ENCODE measurements at regions not wholly inside any gene's neighbourhood (a gene's known extent, or its start where the extent isn't known, plus 50 kb on each side); places are given as distances from the start of the nearest gene placed in this dataset.

DNA sequence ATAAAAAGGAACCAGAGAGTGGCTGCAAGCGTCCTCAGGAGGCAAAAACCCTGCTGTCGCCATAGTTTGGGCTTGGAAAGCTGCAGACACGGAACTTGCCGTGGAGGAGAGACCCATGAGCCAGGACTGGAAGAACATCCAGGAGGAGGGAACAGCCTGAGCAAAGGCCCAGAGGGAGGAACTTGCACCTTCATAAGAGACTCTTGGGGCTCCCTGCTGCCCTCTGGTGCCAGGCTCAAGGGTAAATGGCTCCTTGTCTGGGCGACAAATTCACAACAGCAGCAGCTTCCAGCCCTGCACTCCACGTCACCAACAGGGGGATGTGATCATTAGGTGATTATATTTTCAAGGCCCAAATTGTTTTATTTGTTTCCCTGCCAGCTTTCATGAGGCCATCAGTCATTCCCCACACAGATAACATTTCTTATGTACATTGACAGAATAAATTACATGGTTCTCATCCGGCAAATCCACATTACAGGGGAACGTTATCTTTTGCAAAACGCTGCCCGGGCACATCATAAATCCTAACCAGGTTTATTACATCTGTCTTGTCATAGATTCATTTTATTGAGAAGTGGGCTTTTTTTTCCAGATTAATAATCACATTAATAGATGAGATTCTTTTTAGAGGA, 143.0 kb upstream of the GRIK3 start:
- TF ChIP-seq CTCF (IDR thresholded peaks at IDR 0.05), result no peak
- ChIA-PET POLR2A (no interaction called here), CTCF (interaction anchor here (1.4 kb wide), 1 partner anchor 147 kb away, joined by 6 read pairs; no protein-coding TSS in a partner anchor)
- peaks cover 38% of the 10 kb centered on the region for H3K27me3 Mint-ChIP-seq
- H3K4me3 Mint-ChIP-seq, result no peak overlapping the region
- H3K4me1 Mint-ChIP-seq, result no peaks in the 10 kb centered on the region
- no peak overlapping the region for H3K27ac Mint-ChIP-seq
- intact Hi-C loops (cut with micrococcal nuclease), result no loop called here
- no peaks in the 10 kb centered on the region for H3K36me3 Mint-ChIP-seq (ENCODE audit: low read depth)
- DNase-seq (no peak), ATAC-seq (ENCODE audit: low read depth) (no peak)
- H3K9me3 Mint-ChIP-seq, result peaks cover under 1% of the 10 kb centered on the region

DNA sequence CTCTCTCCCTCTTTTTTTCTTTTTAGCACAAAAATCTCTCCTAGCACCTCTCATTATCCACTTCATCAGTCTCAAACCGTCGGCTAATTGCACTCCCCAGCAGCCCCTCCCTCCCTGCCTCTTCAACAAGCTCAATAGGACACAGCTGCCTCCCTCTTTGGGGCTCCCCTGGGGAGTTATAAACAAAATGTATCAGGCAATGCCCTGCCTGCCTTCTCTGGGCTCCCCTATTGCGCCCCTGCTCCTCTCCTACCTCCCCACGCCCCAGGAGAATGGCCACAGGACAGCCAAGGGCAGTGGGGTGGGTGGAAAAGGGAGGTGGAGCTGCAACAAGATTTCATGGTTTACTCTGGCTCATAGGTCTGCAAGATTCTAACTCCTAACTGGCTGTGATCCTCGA, 147.1 kb upstream of the GRIK3 start:
- Mint-ChIP-seq H3K4me1 (no peaks in the 10 kb centered on the region), H3K36me3 (ENCODE audit: low read depth) (no peaks in the 10 kb centered on the region), H3K27ac (no peak overlapping the region), H3K27me3 (peaks cover 38% of the 10 kb centered on the region), H3K9me3 (peaks cover 16% of the 10 kb centered on the region), H3K4me3 (no peak overlapping the region)
- no peak for TF ChIP-seq CTCF (IDR thresholded peaks at IDR 0.05)
- intact Hi-C loops (cut with micrococcal nuclease), result no loop called here
- ChIA-PET CTCF (no interaction called here), POLR2A (no interaction called here)
- no peak for ATAC-seq (ENCODE audit: low read depth)
- DNase-seq, result no peak

DNA sequence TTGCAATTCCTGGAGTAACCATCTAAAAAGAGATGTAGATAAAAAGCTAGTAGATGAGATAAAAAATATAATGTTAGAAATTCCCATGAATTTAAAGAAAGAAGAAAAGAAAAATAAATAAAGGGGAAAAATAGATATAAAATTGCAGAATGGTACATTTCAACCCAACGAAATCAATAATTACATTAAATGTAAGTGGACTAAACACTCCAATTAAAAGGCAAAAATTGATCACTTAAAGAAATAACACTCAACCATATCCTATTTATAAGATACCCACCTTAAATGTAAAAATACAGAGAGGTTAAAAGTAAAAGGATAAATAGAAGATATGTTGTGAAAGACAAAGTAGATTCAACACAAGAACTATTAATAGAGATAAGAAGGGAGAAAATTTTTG, 150.5 kb upstream of the GRIK3 start:
- H3K36me3 Mint-ChIP-seq (ENCODE audit: low read depth), result no peaks in the 10 kb centered on the region
- H3K4me1 Mint-ChIP-seq, result no peaks in the 10 kb centered on the region
- DNase-seq, result no peak
- peaks cover 32% of the 10 kb centered on the region for H3K27me3 Mint-ChIP-seq
- POLR2A ChIA-PET, result no interaction called here
- peaks cover 16% of the 10 kb centered on the region for H3K9me3 Mint-ChIP-seq
- no peak for TF ChIP-seq CTCF (IDR thresholded peaks at IDR 0.05)
- intact Hi-C loops (cut with micrococcal nuclease), result no loop called here
- no peak overlapping the region for H3K4me3 Mint-ChIP-seq
- ATAC-seq (ENCODE audit: low read depth), result no peak
- H3K27ac Mint-ChIP-seq, result no peak overlapping the region
- CTCF ChIA-PET, result no interaction called here

- no peak for TF ChIP-seq CTCF (IDR thresholded peaks at IDR 0.05)
- H3K4me1 Mint-ChIP-seq, result no peaks in the 10 kb centered on the region
- CTCF ChIA-PET, result no interaction called here
- no peak overlapping the region for H3K4me3 Mint-ChIP-seq
- POLR2A ChIA-PET, result no interaction called here
- ATAC-seq (ENCODE audit: low read depth) (no peak), DNase-seq (no peak)
- H3K36me3 Mint-ChIP-seq (ENCODE audit: low read depth), result no peaks in the 10 kb centered on the region
- peaks cover 16% of the 10 kb centered on the region for H3K9me3 Mint-ChIP-seq
- no peak overlapping the region for H3K27ac Mint-ChIP-seq
- intact Hi-C loops (cut with micrococcal nuclease), result no loop called here
- H3K27me3 Mint-ChIP-seq, result peaks cover 28% of the 10 kb centered on the region
These were observed 152.0 kb upstream of the GRIK3 start for GRCh38 chr1:37186246-37186756.

DNA sequence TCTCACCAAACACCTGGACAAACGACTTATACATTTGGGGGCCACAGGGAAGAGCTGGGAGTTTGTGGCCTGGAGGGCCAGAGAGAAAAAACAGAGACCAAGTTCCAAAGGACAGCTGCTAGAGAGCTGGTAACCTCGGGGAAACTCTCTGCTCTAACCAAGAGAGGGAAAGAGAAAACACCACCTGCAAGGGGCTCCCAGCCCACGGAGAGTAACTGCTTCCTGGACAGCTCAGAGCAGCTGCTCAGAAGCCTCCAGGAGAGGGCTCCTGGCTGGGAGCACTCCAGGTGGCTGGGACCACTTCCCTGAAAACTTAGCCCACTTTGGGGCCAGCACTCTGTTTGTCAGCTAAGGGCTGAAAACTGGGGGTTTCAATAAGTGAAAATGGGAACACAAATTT, 154.8 kb upstream of the GRIK3 start:
- no peak for DNase-seq
- H3K27ac Mint-ChIP-seq, result no peak overlapping the region
- no peak for ATAC-seq (ENCODE audit: low read depth)
- POLR2A ChIA-PET, result no interaction called here
- CTCF ChIA-PET, result interaction anchor here (0.6 kb wide), 1 partner anchor 87 kb away, joined by 3 read pairs; no protein-coding TSS in a partner anchor
- H3K27me3 Mint-ChIP-seq, result peaks cover 15% of the 10 kb centered on the region
- H3K4me1 Mint-ChIP-seq, result no peaks in the 10 kb centered on the region
- TF ChIP-seq CTCF (IDR thresholded peaks at IDR 0.05), result no peak
- no peak overlapping the region for H3K4me3 Mint-ChIP-seq
- intact Hi-C loops (cut with micrococcal nuclease), result no loop called here
- H3K9me3 Mint-ChIP-seq, result peaks cover 8% of the 10 kb centered on the region
- no peaks in the 10 kb centered on the region for H3K36me3 Mint-ChIP-seq (ENCODE audit: low read depth)

Measured in activated B cell treated with CpG ODN at 0.5 μM for 24 hours (primary cell).